ENCODE measurements at regions not wholly inside any gene's neighbourhood (a gene's known extent, or its start where the extent isn't known, plus 50 kb on each side); places are given as distances from the start of the nearest gene placed in this dataset.

DNA sequence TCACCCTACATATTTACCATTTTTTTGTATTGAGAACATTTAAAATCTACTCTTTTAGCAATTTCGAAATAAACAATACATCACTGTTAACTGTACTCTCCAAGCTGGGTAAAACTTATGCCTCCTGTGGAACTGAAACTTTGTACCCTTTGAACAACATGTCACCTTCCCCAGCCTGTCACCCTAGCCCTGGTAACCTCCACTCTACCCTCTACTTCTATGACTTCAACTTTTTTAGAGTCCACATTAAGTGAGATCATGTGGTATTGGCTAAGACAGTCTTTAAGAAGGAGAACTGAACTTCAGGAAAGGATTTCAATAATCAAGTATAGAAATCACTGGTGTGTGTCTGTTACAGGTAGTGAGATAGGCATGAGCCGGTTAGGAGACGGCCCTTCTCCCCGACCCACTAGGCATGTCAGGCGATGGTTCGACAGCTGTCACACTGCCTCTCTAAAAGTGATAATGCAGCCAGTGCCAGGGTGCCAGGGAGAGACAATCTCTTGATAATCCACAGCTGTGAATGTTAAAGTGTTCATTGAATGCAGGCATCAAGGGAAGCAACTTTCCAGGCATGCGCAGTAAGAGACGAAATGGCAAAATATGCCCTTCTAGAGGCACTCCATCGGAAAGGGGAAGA lies 74.6 kb upstream of the RNF152 start:
- Histone ChIP-seq H3K4me1 (replicated peaks; ENCODE audit: insufficient read depth) (no peaks in the 10 kb centered on the region), H3K27me3 (ENCODE audit: insufficient read depth, low read depth) (no peaks in the 10 kb centered on the region), H3K9me3 (ENCODE audit: insufficient read depth, low read depth) (no peaks in the 10 kb centered on the region), H3K79me2 (ENCODE audit: low read depth) (no peaks in the 10 kb centered on the region), H4K20me1 (ENCODE audit: insufficient read depth) (no peaks in the 10 kb centered on the region), H2AFZ (no peak overlapping the region), H3K4me2 (no peak overlapping the region), H3K9me2 (ENCODE audit: insufficient read depth) (no peaks in the 10 kb centered on the region), H3K27ac (no peak overlapping the region), H3K4me3 (no peak overlapping the region), H3F3A (ENCODE audit: insufficient read depth, low read depth) (no peaks in the 10 kb centered on the region), H3K36me3 (ENCODE audit: low read depth) (no peaks in the 10 kb centered on the region)
- no TSS peak for BruUV-seq (replicated peaks)
- CTCF ChIA-PET = no interaction called here
- intact Hi-C loops (cut with micrococcal nuclease; ENCODE audit: unreplicated experiment) = no loop called here
- DNase-seq = no peak
- POLR2A ChIA-PET (ENCODE audit: unreplicated experiment) = no interaction called here
- no peak for TF ChIP-seq EZH2 (IDR thresholded peaks at IDR 0.05; ENCODE audit: low read depth)
- TF ChIP-seq, protein P1, sequence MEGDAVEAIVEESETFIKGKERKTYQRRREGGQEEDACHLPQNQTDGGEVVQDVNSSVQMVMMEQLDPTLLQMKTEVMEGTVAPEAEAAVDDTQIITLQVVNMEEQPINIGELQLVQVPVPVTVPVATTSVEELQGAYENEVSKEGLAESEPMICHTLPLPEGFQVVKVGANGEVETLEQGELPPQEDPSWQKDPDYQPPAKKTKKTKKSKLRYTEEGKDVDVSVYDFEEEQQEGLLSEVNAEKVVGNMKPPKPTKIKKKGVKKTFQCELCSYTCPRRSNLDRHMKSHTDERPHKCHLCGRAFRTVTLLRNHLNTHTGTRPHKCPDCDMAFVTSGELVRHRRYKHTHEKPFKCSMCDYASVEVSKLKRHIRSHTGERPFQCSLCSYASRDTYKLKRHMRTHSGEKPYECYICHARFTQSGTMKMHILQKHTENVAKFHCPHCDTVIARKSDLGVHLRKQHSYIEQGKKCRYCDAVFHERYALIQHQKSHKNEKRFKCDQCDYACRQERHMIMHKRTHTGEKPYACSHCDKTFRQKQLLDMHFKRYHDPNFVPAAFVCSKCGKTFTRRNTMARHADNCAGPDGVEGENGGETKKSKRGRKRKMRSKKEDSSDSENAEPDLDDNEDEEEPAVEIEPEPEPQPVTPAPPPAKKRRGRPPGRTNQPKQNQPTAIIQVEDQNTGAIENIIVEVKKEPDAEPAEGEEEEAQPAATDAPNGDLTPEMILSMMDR (conservative IDR thresholded peaks at IDR 0.05) = no peak

DNA sequence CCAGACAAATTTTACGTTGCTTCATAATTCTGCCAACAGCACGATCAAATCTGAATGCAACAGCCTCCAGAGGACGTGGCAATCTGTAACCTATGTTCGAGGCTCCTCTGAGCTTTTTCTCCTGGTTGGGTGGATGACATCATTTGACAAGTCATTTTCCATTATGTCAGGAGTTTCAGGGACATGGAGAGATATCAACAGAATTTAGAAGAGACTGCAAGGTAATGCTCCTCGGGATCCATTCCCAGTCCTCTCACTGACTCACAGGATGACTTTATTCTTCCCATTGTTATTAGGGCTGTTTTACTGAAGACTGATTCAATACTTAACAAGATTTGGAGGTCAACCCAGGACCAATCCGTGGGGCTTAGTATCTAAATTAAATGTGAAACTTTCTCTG lies 72.5 kb upstream of the RNF152 start:
- H3K9me3 ChIP-seq (ENCODE audit: insufficient read depth, low read depth) = no peaks in the 10 kb centered on the region
- no peak for TF ChIP-seq EZH2 (IDR thresholded peaks at IDR 0.05; ENCODE audit: low read depth)
- TF ChIP-seq, protein P1 (conservative IDR thresholded peaks at IDR 0.05) = no peak
- no peaks in the 10 kb centered on the region for H3K9me2 ChIP-seq (ENCODE audit: insufficient read depth)
- H3F3A ChIP-seq (ENCODE audit: insufficient read depth, low read depth) = no peaks in the 10 kb centered on the region
- no peak overlapping the region for H3K4me2 ChIP-seq
- H3K79me2 ChIP-seq (ENCODE audit: low read depth) = no peaks in the 10 kb centered on the region
- H3K27me3 ChIP-seq (ENCODE audit: insufficient read depth, low read depth) = no peaks in the 10 kb centered on the region
- no peaks in the 10 kb centered on the region for H4K20me1 ChIP-seq (ENCODE audit: insufficient read depth)
- H2AFZ ChIP-seq = no peak overlapping the region
- BruUV-seq (replicated peaks) = no TSS peak
- H3K4me3 ChIP-seq = no peak overlapping the region
- no peak for DNase-seq
- no peak overlapping the region for H3K27ac ChIP-seq
- no peaks in the 10 kb centered on the region for H3K4me1 ChIP-seq (replicated peaks; ENCODE audit: insufficient read depth)
- CTCF ChIA-PET = no interaction called here
- no peaks in the 10 kb centered on the region for H3K36me3 ChIP-seq (ENCODE audit: low read depth)
- POLR2A ChIA-PET (ENCODE audit: unreplicated experiment) = no interaction called here
- intact Hi-C loops (cut with micrococcal nuclease; ENCODE audit: unreplicated experiment) = no loop called here

DNA sequence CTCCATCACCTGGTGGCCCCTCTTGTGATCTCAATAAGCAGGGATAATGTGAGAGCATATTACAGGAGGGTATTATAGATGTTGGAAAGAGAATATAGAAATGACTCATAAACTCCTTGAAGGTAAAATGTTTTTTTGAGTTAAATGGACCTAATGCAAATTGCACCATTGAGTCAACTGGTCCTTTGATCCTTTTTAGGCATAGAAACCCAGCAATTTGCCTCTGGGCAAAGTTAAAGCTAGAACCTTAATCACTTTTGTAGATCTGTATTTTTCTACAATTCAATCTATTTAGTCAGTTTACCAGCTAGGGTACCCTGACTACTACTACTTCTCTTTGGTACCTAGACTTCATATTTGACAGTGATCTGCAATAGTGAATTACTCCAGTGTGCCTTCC lies 71.8 kb upstream of the RNF152 start:
- no peak for DNase-seq
- Histone ChIP-seq H3K4me2 (no peak overlapping the region), H3K4me1 (replicated peaks; ENCODE audit: insufficient read depth) (no peaks in the 10 kb centered on the region), H3K9me3 (ENCODE audit: insufficient read depth, low read depth) (no peaks in the 10 kb centered on the region), H3K36me3 (ENCODE audit: low read depth) (no peaks in the 10 kb centered on the region), H3F3A (ENCODE audit: insufficient read depth, low read depth) (no peaks in the 10 kb centered on the region), H2AFZ (no peak overlapping the region), H3K27me3 (ENCODE audit: insufficient read depth, low read depth) (no peaks in the 10 kb centered on the region), H3K27ac (no peak overlapping the region), H3K79me2 (ENCODE audit: low read depth) (no peaks in the 10 kb centered on the region), H3K4me3 (no peak overlapping the region), H4K20me1 (ENCODE audit: insufficient read depth) (no peaks in the 10 kb centered on the region), H3K9me2 (ENCODE audit: insufficient read depth) (no peaks in the 10 kb centered on the region)
- intact Hi-C loops (cut with micrococcal nuclease; ENCODE audit: unreplicated experiment) = no loop called here
- ChIA-PET CTCF (no interaction called here), POLR2A (ENCODE audit: unreplicated experiment) (no interaction called here)
- TF ChIP-seq EZH2 (IDR thresholded peaks at IDR 0.05; ENCODE audit: low read depth) = no peak
- TF ChIP-seq, protein P1 (conservative IDR thresholded peaks at IDR 0.05) = no peak
- no TSS peak for BruUV-seq (replicated peaks)

Measured in PC-9 (cell line).